NT2/D1 (cell line): ENCODE measurements at regions not wholly inside any gene's neighbourhood (a gene's known extent, or its start where the extent isn't known, plus 50 kb on each side); places are given as distances from the start of the nearest gene placed in this dataset.

ENCODE experiments used
- DNase-seq: peaks from one replicate; pipeline ENCODE4 v3.0.0-alpha.2; 2011; ENCODE audit warnings: low read depth, low spot score
- H3K27me3 ChIP-seq: 2 replicates; pipeline ENCODE4 v1.6.0; 2011; ENCODE audit warnings: mild to moderate bottlenecking; ENCODE audit not compliant: insufficient read length, insufficient read depth
- H3K36me3 ChIP-seq: 2 replicates; pipeline ENCODE4 v1.6.1; 2011; ENCODE audit warnings: mild to moderate bottlenecking, low read length, mixed read lengths; ENCODE audit not compliant: insufficient read depth, insufficient read length
- H3K4me1 ChIP-seq: 2 replicates; pipeline ENCODE4 v1.5.1; 2011; ENCODE audit not compliant: insufficient read depth, insufficient read length
- H3K4me3 ChIP-seq: 2 replicates; pipeline ENCODE4 v1.5.1; 2011; ENCODE audit warnings: low read depth; ENCODE audit not compliant: insufficient read length
- H3K9ac ChIP-seq: 2 replicates; pipeline ENCODE4 v1.6.0; 2011; ENCODE audit warnings: low read depth; ENCODE audit not compliant: insufficient read length
- H3K9me3 ChIP-seq: 2 replicates; pipeline ENCODE4 v1.5.1; 2011; ENCODE audit warnings: mild to moderate bottlenecking, low read length; ENCODE audit not compliant: insufficient read depth
- SUZ12 ChIP-seq: IDR thresholded peaks from 2 replicates; pipeline ENCODE4 v1.6.1; 2011; ENCODE audit not compliant: insufficient read length, insufficient read depth; ENCODE audit errors: extremely low read depth
- YY1 ChIP-seq: IDR thresholded peaks from 2 replicates; pipeline ENCODE4 v1.6.1; 2011; ENCODE audit not compliant: insufficient read length, insufficient read depth
- ZNF274 ChIP-seq: IDR thresholded peaks from 2 replicates; pipeline ENCODE4 v1.6.1; 2011; ENCODE audit warnings: mild to moderate bottlenecking, low read depth, low read length

DNA sequence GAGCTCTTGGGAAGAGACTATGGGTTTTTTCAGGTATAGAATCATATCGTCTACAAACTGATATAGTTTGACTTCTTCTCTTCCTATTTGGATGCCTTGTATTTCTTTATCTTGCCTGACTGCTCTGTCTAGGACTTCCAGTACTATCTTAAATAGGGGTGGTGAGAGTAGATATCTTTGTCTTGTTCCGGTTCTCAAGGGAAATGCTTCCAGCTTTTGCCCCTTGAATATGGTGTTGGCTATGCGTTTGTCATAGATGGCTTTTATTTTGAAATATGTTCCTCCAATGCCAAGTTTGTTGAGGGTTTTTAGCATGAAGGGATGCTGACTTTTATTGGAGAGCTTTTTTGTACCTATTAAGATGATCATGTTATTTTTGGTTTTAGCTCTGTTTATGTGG is 170.3 kb downstream of the PTGER3 start:
- H3K27me3 ChIP-seq, result no peaks in the 10 kb centered on the region
- no peaks in the 10 kb centered on the region for H3K4me1 ChIP-seq
- H3K9me3 ChIP-seq, result no peaks in the 10 kb centered on the region
- no peak overlapping the region for H3K9ac ChIP-seq
- TF ChIP-seq ZNF274, result no peak
- no peak for TF ChIP-seq YY1
- no peak for TF ChIP-seq SUZ12
- no peak for DNase-seq
- H3K36me3 ChIP-seq, result no peaks in the 10 kb centered on the region
- no peak overlapping the region for H3K4me3 ChIP-seq

DNA sequence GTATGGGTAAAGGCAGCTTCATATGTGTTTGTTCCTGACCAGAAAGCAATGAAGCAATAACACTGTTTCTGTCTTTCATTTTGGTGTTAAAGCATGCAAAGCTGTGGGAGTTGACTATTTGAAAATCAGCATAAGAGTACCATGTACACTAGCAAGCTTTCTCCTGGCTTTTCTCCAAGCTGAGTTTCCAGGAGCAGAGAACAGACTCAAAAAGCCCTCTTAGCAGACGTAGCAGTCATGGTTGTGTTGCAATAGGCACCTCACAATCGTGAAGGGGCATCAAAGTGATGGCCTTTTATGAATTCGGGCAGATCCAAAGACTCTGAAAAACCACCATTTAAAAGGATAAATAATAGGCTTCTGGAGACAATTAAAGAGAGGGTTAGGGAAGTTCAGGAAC is 159.7 kb downstream of the PTGER3 start:
- Histone ChIP-seq H3K27me3 (no peaks in the 10 kb centered on the region), H3K36me3 (no peaks in the 10 kb centered on the region), H3K4me3 (no peak overlapping the region), H3K4me1 (no peaks in the 10 kb centered on the region), H3K9me3 (no peaks in the 10 kb centered on the region), H3K9ac (no peak overlapping the region)
- DNase-seq, result no peak
- TF ChIP-seq YY1 (no peak), SUZ12 (no peak), ZNF274 (no peak)

DNA sequence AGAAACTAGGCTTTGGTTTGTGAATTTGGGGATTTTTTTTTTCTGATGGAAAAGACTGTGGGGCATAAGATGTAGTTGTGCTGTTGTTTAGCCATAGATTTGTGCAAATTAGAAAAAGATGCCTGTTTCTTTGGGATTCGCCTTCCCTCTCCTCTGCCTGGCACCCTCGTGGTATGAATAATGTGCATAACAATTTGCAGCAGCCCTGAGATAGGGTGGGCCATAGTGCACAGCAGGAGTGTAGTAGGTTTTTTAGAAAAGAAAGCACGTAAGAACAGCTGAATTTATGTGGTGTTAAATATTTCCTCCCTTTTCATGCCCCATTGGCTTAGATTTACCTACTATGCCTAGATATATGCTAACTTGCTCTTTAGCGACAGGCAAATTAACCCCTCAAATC is 158.9 kb downstream of the PTGER3 start:
- TF ChIP-seq YY1 (no peak), SUZ12 (no peak), ZNF274 (no peak)
- no peaks in the 10 kb centered on the region for H3K36me3 ChIP-seq
- DNase-seq, result no peak
- H3K9ac ChIP-seq, result no peak overlapping the region
- H3K27me3 ChIP-seq, result no peaks in the 10 kb centered on the region
- no peak overlapping the region for H3K4me3 ChIP-seq
- no peaks in the 10 kb centered on the region for H3K4me1 ChIP-seq
- no peaks in the 10 kb centered on the region for H3K9me3 ChIP-seq

DNA sequence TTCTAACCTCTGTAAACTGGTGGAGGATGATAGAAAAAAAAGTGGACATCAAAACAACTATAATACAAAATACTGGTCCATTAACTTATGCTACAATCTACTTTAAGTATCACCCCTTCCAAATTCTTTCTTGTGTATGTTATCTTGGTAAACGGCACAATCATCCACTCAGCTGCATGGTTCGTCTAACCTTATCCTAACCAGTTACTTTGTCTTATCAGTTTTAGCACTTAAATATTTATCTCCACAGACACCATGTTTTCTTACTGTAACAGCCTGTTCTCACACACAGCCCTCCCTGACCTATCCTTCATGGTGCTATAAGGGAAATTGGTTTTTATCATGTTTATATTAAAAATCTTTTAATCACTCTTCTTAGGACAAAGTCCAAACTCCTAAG is 157.2 kb downstream of the PTGER3 start:
- no peak for DNase-seq

DNA sequence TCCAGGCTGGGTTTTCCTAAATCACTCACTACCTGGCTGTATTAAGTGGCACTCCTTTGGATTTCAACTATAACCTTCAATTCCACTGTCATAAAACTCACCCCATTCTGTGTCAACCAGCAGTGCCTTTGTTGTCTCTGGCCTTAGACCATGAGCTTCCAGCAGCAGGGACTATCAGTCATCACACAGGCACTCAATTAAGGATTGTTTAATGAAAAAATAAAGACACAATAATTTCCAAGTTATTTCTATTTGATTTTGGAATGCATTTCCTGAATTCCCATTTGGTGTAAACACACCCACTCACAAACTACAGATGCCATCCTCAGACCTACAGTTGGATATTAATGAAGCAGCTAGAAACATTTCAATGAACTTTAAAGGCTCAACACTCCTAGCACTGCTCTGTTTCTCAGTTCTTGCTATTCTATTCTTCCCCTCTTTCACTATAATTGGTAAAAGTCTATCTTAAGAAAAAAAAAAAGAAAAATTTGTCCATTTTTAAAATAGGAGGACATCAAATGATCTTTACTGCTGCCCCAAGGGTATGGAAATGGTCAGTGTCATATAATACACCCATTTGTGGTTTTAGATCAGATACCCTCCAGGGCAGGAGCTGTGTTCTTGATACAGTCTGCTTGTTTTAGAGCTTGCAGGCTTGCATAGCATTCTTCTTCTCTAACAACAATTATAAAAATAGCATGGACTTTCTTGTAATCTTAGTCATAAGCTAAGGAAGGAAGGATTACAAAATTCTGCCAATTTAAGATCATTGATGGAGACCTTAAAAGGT is 156.4 kb downstream of the PTGER3 start:
- Histone ChIP-seq H3K27me3 (no peaks in the 10 kb centered on the region), H3K4me3 (no peak overlapping the region), H3K36me3 (no peaks in the 10 kb centered on the region), H3K9me3 (no peaks in the 10 kb centered on the region), H3K9ac (no peak overlapping the region), H3K4me1 (no peaks in the 10 kb centered on the region)
- no peak for DNase-seq
- TF ChIP-seq ZNF274, result no peak
- no peak for TF ChIP-seq YY1
- no peak for TF ChIP-seq SUZ12

More for the DNA sequence above, 157.2 kb downstream of the PTGER3 start:
- Histone ChIP-seq H3K4me1 (no peaks in the 10 kb centered on the region), H3K4me3 (no peak overlapping the region), H3K27me3 (no peaks in the 10 kb centered on the region), H3K36me3 (no peaks in the 10 kb centered on the region), H3K9me3 (no peaks in the 10 kb centered on the region), H3K9ac (no peak overlapping the region)
- TF ChIP-seq YY1 (no peak), SUZ12 (no peak), ZNF274 (no peak)

DNA sequence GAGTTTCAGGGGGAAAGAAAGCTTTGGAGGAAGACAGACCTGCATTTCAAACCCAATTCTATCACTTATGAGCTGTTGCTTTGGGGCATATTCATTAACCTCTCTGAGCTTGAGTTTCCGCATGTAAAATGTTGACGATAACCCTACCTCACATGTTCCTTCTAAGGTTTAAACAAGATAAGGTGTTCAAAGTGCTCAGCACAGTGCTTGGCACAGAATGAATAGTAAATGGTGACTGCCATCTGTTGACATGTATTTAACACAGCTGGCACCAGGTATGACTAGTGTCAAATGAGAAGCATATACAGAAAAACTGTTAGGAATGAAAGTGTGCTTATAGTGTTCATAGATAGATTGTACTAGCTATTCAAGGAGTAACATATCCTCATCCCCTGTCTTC is 155.5 kb downstream of the PTGER3 start:
- TF ChIP-seq SUZ12 (no peak), ZNF274 (no peak), YY1 (no peak)
- Histone ChIP-seq H3K9ac (no peak overlapping the region), H3K4me3 (no peak overlapping the region), H3K9me3 (no peaks in the 10 kb centered on the region), H3K27me3 (no peaks in the 10 kb centered on the region), H3K36me3 (no peaks in the 10 kb centered on the region), H3K4me1 (no peaks in the 10 kb centered on the region)
- no peak for DNase-seq

DNA sequence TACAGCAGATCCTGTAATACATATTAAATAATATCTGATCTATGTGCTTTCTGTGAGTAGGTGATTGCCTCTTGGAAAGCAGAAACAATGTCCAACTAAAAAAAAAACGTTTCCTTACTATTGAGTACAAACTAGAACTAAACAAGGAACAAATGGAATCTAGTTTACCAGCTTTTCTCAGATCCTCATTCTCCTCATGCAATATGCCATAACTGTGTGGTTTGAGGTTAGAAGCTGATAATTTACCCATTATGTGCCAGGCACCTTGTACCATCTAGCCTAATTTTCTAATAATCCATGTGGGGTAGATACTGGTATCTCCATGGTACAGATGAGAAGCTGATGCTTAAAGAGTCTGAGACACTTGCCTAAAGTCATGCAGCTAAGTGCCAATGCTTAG is 154.7 kb downstream of the PTGER3 start:
- H3K36me3 ChIP-seq, result no peaks in the 10 kb centered on the region
- H3K9ac ChIP-seq, result no peak overlapping the region
- no peak for TF ChIP-seq ZNF274
- TF ChIP-seq YY1, result no peak
- no peak for TF ChIP-seq SUZ12
- no peaks in the 10 kb centered on the region for H3K9me3 ChIP-seq
- H3K27me3 ChIP-seq, result no peaks in the 10 kb centered on the region
- no peak overlapping the region for H3K4me3 ChIP-seq
- H3K4me1 ChIP-seq, result no peaks in the 10 kb centered on the region
- no peak for DNase-seq

DNA sequence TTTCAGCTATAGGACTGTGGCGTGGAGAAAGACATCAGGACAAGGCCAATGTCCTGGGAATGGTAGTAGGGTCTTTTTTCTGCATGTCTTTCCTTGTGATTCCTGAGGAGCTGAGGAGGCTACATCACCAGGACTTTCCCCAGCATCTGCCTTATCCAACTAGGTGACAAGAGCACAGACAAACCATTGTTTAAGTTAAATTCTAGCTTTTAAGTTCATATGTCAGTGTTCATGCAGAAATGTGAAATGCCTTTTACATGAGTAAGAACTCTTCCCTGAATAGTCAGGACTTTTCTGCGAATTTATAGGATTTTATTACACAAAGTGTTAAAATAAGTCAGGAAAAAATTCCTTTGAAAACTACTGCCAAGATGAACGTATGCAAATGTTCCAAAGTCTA is 154.2 kb downstream of the PTGER3 start:
- TF ChIP-seq YY1 (no peak), SUZ12 (no peak), ZNF274 (no peak)
- Histone ChIP-seq H3K4me3 (no peak overlapping the region), H3K27me3 (no peaks in the 10 kb centered on the region), H3K9me3 (no peaks in the 10 kb centered on the region), H3K4me1 (no peaks in the 10 kb centered on the region), H3K9ac (no peak overlapping the region), H3K36me3 (no peaks in the 10 kb centered on the region)
- no peak for DNase-seq
